ENCODE measurements at regions not wholly inside any gene's neighbourhood (a gene's known extent, or its start where the extent isn't known, plus 50 kb on each side); places are given as distances from the start of the nearest gene placed in this dataset.

DNA sequence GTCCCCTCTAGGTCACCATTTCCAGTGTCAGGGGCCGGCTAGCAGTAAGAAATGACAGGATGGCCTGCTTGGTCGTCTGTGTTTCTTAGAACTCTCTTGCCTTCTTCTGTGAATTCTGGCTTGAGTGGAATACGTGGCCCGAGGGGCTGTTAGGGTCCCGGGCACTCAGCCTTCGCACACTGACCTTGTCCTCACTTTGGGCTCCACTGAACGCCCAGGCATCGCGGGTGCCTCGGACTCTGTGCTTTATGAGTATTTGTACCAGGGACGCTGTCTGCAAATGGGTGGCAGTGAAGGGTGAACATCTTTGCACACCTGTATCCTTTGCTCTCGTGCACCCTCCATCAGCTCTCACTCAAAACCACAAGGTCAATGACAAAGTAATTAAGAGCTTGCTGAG, 123.4 kb upstream of the ANO1 start:
- POLR2A ChIA-PET: no interaction called here
- H3K79me2 ChIP-seq (ENCODE audit: insufficient read depth, low read length): no peaks in the 10 kb centered on the region
- peaks cover 11% of the 10 kb centered on the region for H3K9me3 ChIP-seq (ENCODE audit: low read length)
- no peak overlapping the region for H3K4me3 ChIP-seq (replicated peaks in 1 of 3; ENCODE audit: insufficient read depth in 1 of 3, low read depth in 2 of 3, low read length in 3 of 3)
- TF ChIP-seq HES4 (CRISPR knock-in tag; IDR thresholded peaks at IDR 0.05; ENCODE audit: borderline replicate concordance) (no peak), ZNF160 (CRISPR knock-in tag; IDR thresholded peaks at IDR 0.05) (no peak), ZNF296 (CRISPR knock-in tag; conservative IDR thresholded peaks at IDR 0.05) (no peak), RFX1 (IDR thresholded peaks at IDR 0.05) (no peak), ARNT (IDR thresholded peaks at IDR 0.05) (no peak), YY1 (IDR thresholded peaks at IDR 0.05; ENCODE audit: insufficient read depth, insufficient replicate concordance, low read depth, low read length) (no peak), ZSCAN22 (CRISPR knock-in tag; IDR thresholded peaks at IDR 0.05) (no peak), TOPORS (CRISPR knock-in tag; IDR thresholded peaks at IDR 0.05) (no peak), POLR2AphosphoS2 (IDR thresholded peaks at IDR 0.05; ENCODE audit: low read depth, low read length) (no peak), ZNF772 (CRISPR knock-in tag; IDR thresholded peaks at IDR 0.05) (no peak), ZNF775 (CRISPR knock-in tag; IDR thresholded peaks at IDR 0.05; ENCODE audit: borderline replicate concordance) (no peak), ZNF674 (CRISPR knock-in tag; IDR thresholded peaks at IDR 0.05; ENCODE audit: low read depth) (no peak), ZNF234 (CRISPR knock-in tag; conservative IDR thresholded peaks at IDR 0.05) (no peak), TBX2 (CRISPR knock-in tag; IDR thresholded peaks at IDR 0.05; ENCODE audit: borderline replicate concordance) (no peak), HIVEP1 (CRISPR knock-in tag; IDR thresholded peaks at IDR 0.05) (no peak), MAFK (conservative IDR thresholded peaks at IDR 0.05 in 1 of 2, IDR thresholded peaks at IDR 0.05 in 1 of 2; ENCODE audit: low read length in 2 of 2) (no peak), ELF4 (CRISPR knock-in tag; IDR thresholded peaks at IDR 0.05; ENCODE audit: borderline replicate concordance) (no peak)
- TF ChIP-seq, protein P1, sequence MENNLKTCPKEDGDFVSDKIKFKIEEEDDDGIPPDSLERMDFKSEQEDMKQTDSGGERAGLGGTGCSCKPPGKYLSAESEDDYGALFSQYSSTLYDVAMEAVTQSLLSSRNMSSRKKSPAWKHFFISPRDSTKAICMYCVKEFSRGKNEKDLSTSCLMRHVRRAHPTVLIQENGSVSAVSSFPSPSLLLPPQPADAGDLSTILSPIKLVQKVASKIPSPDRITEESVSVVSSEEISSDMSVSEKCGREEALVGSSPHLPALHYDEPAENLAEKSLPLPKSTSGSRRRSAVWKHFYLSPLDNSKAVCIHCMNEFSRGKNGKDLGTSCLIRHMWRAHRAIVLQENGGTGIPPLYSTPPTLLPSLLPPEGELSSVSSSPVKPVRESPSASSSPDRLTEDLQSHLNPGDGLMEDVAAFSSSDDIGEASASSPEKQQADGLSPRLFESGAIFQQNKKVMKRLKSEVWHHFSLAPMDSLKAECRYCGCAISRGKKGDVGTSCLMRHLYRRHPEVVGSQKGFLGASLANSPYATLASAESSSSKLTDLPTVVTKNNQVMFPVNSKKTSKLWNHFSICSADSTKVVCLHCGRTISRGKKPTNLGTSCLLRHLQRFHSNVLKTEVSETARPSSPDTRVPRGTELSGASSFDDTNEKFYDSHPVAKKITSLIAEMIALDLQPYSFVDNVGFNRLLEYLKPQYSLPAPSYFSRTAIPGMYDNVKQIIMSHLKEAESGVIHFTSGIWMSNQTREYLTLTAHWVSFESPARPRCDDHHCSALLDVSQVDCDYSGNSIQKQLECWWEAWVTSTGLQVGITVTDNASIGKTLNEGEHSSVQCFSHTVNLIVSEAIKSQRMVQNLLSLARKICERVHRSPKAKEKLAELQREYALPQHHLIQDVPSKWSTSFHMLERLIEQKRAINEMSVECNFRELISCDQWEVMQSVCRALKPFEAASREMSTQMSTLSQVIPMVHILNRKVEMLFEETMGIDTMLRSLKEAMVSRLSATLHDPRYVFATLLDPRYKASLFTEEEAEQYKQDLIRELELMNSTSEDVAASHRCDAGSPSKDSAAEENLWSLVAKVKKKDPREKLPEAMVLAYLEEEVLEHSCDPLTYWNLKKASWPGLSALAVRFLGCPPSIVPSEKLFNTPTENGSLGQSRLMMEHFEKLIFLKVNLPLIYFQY (CRISPR knock-in tag; IDR thresholded peaks at IDR 0.05; ENCODE audit: borderline replicate concordance): no peak
- TF ChIP-seq, protein P2, sequence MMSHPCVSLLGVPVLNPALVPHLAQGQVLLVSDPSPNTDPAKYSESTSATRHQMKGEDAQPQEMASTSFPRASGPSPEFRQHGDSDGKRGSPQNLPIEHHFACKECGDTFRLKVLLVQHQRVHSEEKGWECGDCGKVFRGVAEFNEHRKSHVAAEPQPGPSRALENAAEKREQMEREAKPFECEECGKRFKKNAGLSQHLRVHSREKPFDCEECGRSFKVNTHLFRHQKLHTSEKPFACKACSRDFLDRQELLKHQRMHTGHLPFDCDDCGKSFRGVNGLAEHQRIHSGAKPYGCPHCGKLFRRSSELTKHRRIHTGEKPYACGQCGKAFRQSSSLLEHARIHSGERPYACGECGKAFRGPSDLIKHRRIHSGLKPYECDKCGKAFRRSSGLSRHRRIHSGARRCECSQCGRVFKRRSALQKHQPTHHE (CRISPR knock-in tag; IDR thresholded peaks at IDR 0.05; ENCODE audit: borderline replicate concordance): no peak
- TF ChIP-seq, protein P3, sequence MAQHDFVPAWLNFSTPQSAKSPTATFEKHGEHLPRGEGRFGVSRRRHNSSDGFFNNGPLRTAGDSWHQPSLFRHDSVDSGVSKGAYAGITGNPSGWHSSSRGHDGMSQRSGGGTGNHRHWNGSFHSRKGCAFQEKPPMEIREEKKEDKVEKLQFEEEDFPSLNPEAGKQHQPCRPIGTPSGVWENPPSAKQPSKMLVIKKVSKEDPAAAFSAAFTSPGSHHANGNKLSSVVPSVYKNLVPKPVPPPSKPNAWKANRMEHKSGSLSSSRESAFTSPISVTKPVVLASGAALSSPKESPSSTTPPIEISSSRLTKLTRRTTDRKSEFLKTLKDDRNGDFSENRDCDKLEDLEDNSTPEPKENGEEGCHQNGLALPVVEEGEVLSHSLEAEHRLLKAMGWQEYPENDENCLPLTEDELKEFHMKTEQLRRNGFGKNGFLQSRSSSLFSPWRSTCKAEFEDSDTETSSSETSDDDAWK (CRISPR knock-in tag; IDR thresholded peaks at IDR 0.05): no peak
- H3K27me3 ChIP-seq (ENCODE audit: control insufficient read depth in 1 of 2, insufficient read depth in 2 of 2, low read length in 2 of 2): peaks cover 7 to 45% of the 10 kb centered on the region in 2 experiments; a peak in 3 of 5 replicates
- H3K27ac ChIP-seq (ENCODE audit: extremely low read length, insufficient read depth, low read length): no peak overlapping the region
- no peaks in the 10 kb centered on the region for H3K36me3 ChIP-seq (replicated peaks in 1 of 2; ENCODE audit: control insufficient read depth in 1 of 2, insufficient read depth in 2 of 2, low read length in 2 of 2)
- no peak overlapping the region for H2AFZ ChIP-seq (ENCODE audit: low read length)
- no peak overlapping the region for H3K9ac ChIP-seq (ENCODE audit: insufficient read depth, low read depth, low read length)
- CTCF ChIA-PET (ENCODE audit: low intra/inter-chr PET ratio, low total read pairs): no interaction called here
- H4K20me1 ChIP-seq (ENCODE audit: insufficient read depth, low read length): peaks cover 11% of the 10 kb centered on the region; the same call in 1 of the 2 replicates
- BruUV-seq (replicated peaks): no TSS peak
- WGBS (ENCODE audit: low lambda C conversion rate): 51% methylated on average over 9 of the region's 12 CpGs
- in situ Hi-C loops (cut with HindIII; ENCODE audit: extremely low pct_ligation_motif_present, low pct_unique_long_range_greater_than_20kb): no loop called here
- no peak overlapping the region for H3K4me2 ChIP-seq (ENCODE audit: low read depth, low read length)
- intact Hi-C loops (cut with micrococcal nuclease; ENCODE audit: unreplicated experiment): no loop called here
- H3K4me1 ChIP-seq (ENCODE audit: insufficient read depth, low read length): no peaks in the 10 kb centered on the region
- no peak for ATAC-seq
- no peak for FAIRE-seq
- DNase-seq (ENCODE audit: low spot score): no peak

All from HepG2 (cell line).